GM12875 (cell line): ENCODE measurements at regions not wholly inside any gene's neighbourhood (a gene's known extent, or its start where the extent isn't known, plus 50 kb on each side); places are given as distances from the start of the nearest gene placed in this dataset.

Source experiments
- H3K4me3 ChIP-seq: one replicate; pipeline ENCODE4 v1.5.1; 2011; ENCODE audit warnings: low read depth, low read length, control low read depth
- TF ChIP-seq, protein P1 (sequence below): IDR thresholded peaks from 2 replicates; pipeline ENCODE4 v1.5.1; 2011; ENCODE audit warnings: low read depth, mild to moderate bottlenecking, control low read depth, inconsistent platforms, low read length, moderate library complexity, borderline replicate concordance; ENCODE audit not compliant: insufficient read depth

GRCh38 chr15:62883938-62884479 is 158.5 kb upstream of the TPM1 start:
- TF ChIP-seq, protein P1, sequence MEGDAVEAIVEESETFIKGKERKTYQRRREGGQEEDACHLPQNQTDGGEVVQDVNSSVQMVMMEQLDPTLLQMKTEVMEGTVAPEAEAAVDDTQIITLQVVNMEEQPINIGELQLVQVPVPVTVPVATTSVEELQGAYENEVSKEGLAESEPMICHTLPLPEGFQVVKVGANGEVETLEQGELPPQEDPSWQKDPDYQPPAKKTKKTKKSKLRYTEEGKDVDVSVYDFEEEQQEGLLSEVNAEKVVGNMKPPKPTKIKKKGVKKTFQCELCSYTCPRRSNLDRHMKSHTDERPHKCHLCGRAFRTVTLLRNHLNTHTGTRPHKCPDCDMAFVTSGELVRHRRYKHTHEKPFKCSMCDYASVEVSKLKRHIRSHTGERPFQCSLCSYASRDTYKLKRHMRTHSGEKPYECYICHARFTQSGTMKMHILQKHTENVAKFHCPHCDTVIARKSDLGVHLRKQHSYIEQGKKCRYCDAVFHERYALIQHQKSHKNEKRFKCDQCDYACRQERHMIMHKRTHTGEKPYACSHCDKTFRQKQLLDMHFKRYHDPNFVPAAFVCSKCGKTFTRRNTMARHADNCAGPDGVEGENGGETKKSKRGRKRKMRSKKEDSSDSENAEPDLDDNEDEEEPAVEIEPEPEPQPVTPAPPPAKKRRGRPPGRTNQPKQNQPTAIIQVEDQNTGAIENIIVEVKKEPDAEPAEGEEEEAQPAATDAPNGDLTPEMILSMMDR: no peak
- H3K4me3 ChIP-seq: no peak overlapping the region

GRCh38 chr15:62886431-62887071 is 156.0 kb upstream of the TPM1 start:
- H3K4me3 ChIP-seq: no peak overlapping the region
- TF ChIP-seq, protein P1: no peak

- TF ChIP-seq, protein P1: no peak
- H3K4me3 ChIP-seq: no peak overlapping the region
Observed at GRCh38 chr15:62887113-62887570, 155.4 kb upstream of the TPM1 start.

DNA sequence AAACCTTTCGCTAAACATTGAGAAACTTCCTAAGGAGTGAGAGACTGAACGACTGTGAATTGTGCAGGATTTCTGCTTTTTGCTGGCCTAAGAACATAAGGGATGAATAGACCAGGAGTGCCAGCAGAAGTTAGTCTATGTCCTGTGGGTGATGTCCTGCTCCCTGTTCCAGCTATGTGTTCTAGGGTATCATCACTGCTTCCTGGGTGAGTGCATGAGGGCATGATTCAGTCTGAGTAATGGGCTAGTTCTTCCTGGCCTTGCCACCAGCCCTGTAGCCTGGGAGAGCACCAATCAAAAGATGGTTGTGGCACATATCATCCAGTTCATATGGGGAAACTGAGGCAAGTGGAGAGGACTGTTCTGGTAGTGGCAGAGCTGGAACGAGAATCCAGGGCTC is 153.9 kb upstream of the TPM1 start:
- TF ChIP-seq, protein P1: no peak

DNA sequence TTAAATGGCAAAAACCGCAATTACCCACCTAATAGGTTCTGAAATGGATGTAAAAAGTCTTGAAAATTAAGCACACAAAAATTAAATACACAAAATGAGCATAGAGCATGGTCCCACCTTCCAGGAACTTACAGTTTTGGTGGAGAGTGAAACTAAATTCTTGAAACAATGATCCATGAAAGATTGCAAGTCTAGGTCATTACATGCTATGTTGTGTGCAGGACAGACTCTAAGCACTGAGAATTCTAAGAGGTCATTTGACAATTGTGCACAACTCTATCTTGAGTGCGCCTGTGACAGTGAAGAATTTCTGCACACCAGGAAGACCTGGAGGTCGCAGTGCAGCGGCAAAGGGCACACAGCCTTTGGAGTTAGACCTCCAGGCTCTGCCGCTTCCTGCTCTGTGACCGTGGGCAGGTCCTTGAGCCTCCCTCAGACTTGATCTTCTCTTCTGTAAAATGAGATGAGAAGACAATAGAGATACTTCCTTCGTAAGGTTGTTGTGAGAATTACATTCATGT is 153.3 kb upstream of the TPM1 start:
- TF ChIP-seq, protein P1: no peak
- H3K4me3 ChIP-seq: no peak overlapping the region

More for the DNA sequence above, 153.9 kb upstream of the TPM1 start:
- no peak overlapping the region for H3K4me3 ChIP-seq

GRCh38 chr15:62889734-62890505 is 152.6 kb upstream of the TPM1 start:
- H3K4me3 ChIP-seq: no peak overlapping the region
- TF ChIP-seq, protein P1: no peak
